ENCODE measurements at regions not wholly inside any gene's neighbourhood (a gene's known extent, or its start where the extent isn't known, plus 50 kb on each side); places are given as distances from the start of the nearest gene placed in this dataset.

DNA sequence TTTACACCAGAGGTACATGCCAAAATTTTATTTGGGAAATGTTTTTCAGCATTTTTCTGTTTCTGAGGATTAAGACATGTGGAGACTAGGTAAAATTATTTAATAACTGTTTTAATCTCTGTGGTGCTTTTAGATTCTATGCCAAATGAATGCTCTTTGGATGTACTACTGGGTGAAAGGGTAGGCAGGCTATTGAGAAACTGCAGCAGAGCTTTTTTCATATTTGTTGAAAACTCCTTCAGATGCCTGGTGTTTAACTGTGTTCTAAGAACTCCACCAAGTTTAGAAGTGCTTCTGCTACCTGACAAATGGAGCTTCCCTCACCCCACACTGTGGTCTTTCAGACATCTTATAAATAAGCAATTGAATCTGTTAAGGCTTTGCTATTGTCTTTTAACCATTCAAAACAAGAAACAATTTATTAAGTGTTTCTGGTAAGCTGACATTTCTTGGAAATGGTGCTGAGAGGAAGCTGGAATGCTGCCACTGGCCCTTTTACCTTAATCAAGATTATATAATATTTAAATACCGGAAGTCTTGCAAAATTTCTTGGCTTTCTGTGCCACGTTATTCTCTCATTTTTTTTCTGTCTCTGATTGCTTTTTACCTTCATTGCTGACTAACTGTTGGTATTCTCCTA lies 51.2 kb upstream of the CYSLTR1 start (continued):
- TF ChIP-seq, protein P1, sequence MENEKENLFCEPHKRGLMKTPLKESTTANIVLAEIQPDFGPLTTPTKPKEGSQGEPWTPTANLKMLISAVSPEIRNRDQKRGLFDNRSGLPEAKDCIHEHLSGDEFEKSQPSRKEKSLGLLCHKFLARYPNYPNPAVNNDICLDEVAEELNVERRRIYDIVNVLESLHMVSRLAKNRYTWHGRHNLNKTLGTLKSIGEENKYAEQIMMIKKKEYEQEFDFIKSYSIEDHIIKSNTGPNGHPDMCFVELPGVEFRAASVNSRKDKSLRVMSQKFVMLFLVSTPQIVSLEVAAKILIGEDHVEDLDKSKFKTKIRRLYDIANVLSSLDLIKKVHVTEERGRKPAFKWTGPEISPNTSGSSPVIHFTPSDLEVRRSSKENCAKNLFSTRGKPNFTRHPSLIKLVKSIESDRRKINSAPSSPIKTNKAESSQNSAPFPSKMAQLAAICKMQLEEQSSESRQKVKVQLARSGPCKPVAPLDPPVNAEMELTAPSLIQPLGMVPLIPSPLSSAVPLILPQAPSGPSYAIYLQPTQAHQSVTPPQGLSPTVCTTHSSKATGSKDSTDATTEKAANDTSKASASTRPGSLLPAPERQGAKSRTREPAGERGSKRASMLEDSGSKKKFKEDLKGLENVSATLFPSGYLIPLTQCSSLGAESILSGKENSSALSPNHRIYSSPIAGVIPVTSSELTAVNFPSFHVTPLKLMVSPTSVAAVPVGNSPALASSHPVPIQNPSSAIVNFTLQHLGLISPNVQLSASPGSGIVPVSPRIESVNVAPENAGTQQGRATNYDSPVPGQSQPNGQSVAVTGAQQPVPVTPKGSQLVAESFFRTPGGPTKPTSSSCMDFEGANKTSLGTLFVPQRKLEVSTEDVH (IDR thresholded peaks at IDR 0.05; ENCODE audit: low read depth, partially characterized antibody): no peak
- TF ChIP-seq RB1 (IDR thresholded peaks at IDR 0.05; ENCODE audit: borderline replicate concordance) (no peak), BACH1 (IDR thresholded peaks at IDR 0.05; ENCODE audit: borderline replicate concordance) (no peak), SREBF1 (IDR thresholded peaks at IDR 0.05; ENCODE audit: low read length) (no peak), MTA2 (IDR thresholded peaks at IDR 0.05; ENCODE audit: low read depth) (no peak), IKZF1 (conservative IDR thresholded peaks at IDR 0.05) (no peak)
